Retinal pigment epithelial cell (primary cell): ENCODE measurements at regions not wholly inside any gene's neighbourhood (a gene's known extent, or its start where the extent isn't known, plus 50 kb on each side); places are given as distances from the start of the nearest gene placed in this dataset.

Source experiments
- DNase-seq: peaks from one replicate; pipeline ENCODE4 v3.0.0-alpha.2; 2010; ENCODE audit warnings: low read depth
- H3K4me3 ChIP-seq: 2 replicates; pipeline ENCODE4 v1.5.1; 2011; ENCODE audit warnings: mild to moderate bottlenecking, low read length, control low read depth, moderate library complexity
- TF ChIP-seq, protein P1 (sequence below): conservative IDR thresholded peaks from 2 replicates; pipeline ENCODE4 v1.5.1; 2011; ENCODE audit warnings: low read depth, low read length, control low read depth, inconsistent platforms

DNA sequence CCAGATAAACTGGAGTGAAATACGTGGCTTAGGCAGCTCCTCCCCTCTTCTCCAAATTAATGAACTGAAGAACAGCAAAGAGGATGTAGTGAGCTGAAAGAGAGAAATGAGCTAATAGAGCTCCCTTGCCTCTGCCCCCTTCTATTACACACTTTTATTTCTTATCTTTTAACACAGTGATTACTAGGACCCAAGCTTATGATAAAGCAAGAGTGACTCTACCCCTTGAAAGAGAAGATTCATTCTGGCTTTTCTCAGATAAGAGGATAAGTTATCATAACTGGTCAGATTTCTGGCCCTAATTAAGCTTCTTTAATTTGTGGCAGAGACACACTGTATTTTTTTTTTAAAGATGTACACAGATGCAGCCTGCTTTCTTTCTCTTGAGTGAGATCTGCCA, 102.2 kb downstream of the MSTN start:
- DNase-seq, result no peak
- H3K4me3 ChIP-seq, result no peak overlapping the region
- TF ChIP-seq, protein P1, sequence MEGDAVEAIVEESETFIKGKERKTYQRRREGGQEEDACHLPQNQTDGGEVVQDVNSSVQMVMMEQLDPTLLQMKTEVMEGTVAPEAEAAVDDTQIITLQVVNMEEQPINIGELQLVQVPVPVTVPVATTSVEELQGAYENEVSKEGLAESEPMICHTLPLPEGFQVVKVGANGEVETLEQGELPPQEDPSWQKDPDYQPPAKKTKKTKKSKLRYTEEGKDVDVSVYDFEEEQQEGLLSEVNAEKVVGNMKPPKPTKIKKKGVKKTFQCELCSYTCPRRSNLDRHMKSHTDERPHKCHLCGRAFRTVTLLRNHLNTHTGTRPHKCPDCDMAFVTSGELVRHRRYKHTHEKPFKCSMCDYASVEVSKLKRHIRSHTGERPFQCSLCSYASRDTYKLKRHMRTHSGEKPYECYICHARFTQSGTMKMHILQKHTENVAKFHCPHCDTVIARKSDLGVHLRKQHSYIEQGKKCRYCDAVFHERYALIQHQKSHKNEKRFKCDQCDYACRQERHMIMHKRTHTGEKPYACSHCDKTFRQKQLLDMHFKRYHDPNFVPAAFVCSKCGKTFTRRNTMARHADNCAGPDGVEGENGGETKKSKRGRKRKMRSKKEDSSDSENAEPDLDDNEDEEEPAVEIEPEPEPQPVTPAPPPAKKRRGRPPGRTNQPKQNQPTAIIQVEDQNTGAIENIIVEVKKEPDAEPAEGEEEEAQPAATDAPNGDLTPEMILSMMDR, result no peak

DNA sequence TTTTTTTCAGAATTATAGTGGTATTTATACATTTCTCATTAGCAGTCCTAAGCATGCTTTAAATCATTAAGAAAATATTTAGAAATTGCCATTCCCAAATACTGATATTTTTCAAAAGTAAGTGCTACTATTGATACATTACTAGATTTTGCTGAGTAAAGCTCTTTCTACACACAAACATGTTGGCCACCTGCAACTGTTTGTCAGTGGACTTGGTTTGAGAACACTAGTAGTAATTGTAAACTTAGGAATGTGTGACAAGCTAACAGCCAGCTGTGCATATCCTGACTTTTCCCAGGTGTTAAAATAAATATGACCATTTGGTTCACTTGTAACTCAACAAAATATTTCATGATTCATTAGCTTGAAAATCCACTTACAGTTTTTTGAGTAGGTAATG, 103.1 kb downstream of the MSTN start:
- no peak overlapping the region for H3K4me3 ChIP-seq
- TF ChIP-seq, protein P1, result no peak
- no peak for DNase-seq

DNA sequence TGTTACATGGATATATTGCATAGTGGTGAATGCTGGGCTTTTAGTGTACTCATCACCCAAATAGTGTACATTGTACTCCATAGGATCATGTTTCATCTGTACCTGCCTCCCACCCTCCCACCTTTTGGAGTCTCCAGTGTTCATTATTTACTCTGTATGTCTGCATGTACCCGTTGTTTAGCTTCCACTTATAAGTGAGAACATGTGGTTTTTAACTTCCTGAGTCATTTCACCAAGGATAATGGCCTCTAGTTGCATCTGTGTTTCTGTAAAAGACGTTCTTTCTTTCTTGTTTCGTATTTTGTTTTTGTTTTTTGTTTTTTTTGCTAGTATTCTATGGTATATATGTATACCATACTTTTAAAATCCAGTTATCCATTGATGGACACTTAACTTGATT, 107.5 kb downstream of the MSTN start:
- no peak overlapping the region for H3K4me3 ChIP-seq
- TF ChIP-seq, protein P1, result no peak
- DNase-seq, result no peak

DNA sequence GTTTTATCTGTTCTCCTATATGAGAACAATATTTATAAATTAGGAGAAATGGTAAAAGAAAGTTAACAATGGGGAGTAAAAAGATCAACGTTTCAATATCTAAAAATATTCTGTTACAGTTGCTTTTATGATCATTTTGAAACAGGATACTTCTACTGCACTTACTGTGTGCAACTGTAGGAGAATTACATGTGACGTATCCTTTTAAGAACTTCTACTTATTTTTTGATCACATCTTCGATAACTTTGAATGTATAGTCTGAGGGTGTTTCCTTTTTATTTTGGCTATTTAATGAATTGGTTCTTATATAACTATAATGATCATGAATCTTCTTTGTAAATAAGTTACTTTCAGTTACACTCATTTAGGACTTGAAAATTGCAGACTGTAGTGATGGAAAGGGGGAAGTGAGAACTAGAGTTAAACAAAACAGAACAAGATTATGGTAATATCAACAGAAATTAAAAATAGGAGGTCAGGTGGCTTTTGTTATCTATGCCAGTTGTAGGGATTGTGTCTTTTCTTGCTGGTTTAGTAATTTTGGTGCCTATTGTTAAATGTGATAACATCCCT, 109.9 kb downstream of the MSTN start:
- TF ChIP-seq, protein P1, result no peak
- DNase-seq, result no peak
- no peak overlapping the region for H3K4me3 ChIP-seq

DNA sequence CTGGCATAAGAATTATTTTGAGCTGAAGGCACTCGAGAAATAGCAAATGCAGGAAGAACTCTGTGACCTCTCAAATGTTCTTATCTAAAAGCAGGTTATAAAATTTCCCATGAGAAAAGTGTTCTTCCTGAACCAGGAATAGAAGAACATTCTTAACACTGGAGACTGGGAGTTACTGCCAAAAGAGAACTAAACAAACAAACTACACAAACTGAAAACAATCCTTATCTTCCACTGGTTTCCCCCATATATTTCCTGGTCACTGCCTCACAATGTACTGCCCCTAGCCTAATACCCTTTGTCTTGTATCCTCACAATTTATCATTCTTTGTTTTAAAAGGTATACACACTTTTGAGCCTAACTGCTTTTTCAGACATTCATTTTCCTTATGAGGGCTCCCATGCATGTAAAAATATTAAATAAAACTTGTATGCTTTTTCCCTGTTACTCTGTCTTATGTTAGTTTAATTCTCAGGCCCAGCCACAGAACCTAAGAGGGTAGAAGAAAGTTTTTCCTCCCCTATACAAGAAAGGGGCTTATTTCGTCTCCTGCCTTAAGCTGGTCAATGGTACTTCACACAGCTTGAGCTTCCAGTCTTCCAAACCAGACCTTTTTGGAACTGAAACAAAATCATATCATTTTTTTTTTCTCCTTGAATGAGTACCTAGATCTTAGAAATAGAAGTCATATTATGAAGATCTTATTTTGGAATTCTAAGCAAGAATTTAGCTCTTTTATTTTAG, 110.6 kb downstream of the MSTN start:
- no peak overlapping the region for H3K4me3 ChIP-seq
- TF ChIP-seq, protein P1, result no peak
- no peak for DNase-seq

DNA sequence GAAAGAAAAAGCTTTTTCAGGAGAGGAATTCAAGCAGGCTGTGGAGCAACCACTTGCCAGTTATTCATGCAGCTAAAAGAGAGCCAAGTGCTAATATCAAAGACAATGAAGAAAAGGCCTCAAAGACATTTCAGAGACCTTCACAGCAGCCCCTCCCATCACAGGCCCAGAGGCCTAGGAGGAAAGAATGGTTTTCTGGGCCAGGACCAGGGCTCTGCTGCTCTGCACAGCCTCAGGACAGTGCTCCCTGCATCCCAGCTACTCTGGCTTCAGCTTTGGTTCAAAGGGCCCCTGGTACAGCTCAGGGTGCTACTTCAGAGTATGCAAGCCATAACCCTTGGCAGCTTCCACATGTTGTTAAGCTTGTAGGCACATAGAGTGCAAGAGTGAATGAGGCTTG, 119.5 kb downstream of the MSTN start:
- no peak overlapping the region for H3K4me3 ChIP-seq
- no peak for DNase-seq
- TF ChIP-seq, protein P1, result no peak

DNA sequence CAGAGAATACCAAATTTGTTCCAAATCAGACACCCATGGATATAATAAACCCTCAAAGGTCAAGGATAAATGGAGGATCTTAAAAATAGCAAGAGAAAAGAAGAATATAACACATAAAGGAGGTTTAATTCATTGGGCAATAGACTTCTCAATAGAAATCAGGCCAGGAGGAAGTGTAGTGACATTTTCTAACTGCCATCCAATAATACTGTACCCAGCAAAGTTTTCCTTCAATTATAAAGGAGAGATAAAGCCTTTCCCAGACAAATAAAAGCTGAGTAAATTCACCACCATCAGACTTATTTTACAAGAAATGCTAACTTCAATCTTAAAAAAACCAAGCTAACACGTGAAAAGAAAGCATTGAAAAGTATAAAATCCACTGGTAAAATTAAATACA, 121.6 kb downstream of the MSTN start:
- no peak overlapping the region for H3K4me3 ChIP-seq
- TF ChIP-seq, protein P1, result no peak
- no peak for DNase-seq
